ENCODE measurements at regions not wholly inside any gene's neighbourhood (a gene's known extent, or its start where the extent isn't known, plus 50 kb on each side); places are given as distances from the start of the nearest gene placed in this dataset.

DNA sequence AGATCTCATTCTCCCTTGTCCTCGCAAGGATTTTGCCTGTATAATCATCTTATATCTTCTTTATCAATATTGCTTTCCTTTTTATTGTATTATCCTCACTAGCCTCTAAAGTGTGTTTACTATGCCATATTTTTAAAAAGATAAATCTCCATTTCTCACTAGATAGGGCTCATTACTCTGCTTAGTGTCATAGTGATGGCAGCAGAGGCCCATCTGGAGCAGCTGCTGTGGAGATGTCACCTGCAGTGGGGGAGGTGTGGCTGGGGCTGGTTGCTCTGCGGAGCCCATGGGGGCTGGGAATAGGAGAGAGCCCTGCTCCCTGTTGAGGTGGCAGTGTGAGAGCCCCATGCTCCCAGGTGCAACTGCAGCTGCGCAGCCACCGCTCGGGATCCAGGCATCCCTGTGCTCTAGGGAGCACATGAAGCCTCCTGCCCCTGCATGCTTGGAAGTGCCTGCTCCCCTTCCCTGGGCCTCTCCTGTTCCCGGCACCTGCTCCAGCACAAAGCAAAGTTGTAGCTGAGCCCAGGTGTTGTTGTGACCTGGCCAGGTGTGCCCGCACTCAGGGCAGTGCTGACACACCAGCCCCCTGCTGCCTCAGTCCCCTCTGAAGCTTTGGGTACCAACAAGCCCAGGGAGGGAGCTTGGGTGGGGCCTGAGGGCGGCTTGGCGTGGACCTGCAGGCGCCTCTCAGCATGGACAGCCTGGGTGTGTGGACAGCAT, 144.6 kb upstream of the MRPS30 start:
- CTCF ChIA-PET, result no interaction called here
- Histone ChIP-seq H3K4me1 (ENCODE audit: control insufficient read depth in 2 of 2, insufficient read depth in 2 of 2, low read length in 2 of 2) (no peaks in the 10 kb centered on the region), H3K27me3 (ENCODE audit: control insufficient read depth in 2 of 2, insufficient read depth in 2 of 2, low read length in 2 of 2) (no peaks in the 10 kb centered on the region), H3K27ac (ENCODE audit: low read depth, low read length) (no peak overlapping the region), H3K9me3 (ENCODE audit: control insufficient read depth in 2 of 3, low read length in 3 of 3) (no peaks in the 10 kb centered on the region), H3K36me3 (ENCODE audit: control insufficient read depth in 2 of 3, insufficient read depth in 3 of 3, low read length in 3 of 3) (no peaks in the 10 kb centered on the region), H3K4me3 (ENCODE audit: low read length) (no peak overlapping the region)
- intact Hi-C loops (cut with micrococcal nuclease), result no loop called here
- H3K27ac Mint-ChIP-seq, result no peak overlapping the region
- POLR2A ChIA-PET, result interaction anchor here (0.6 kb wide), 1 partner anchor 34 kb away, joined by 3 read pairs; no protein-coding TSS in a partner anchor
- no peaks in the 10 kb centered on the region for H3K4me1 Mint-ChIP-seq
- ATAC-seq (no peak), DNase-seq (no peak)
- H3K36me3 Mint-ChIP-seq, result peaks cover 0 to 3% (median 0%) of the 10 kb centered on the region in 5 donors
- H3K4me3 Mint-ChIP-seq, result no peak overlapping the region
- peaks cover 4 to 30% (median 13%) of the 10 kb centered on the region in 11 donors for H3K9me3 Mint-ChIP-seq
- no peaks in the 10 kb centered on the region for H3K27me3 Mint-ChIP-seq

DNA sequence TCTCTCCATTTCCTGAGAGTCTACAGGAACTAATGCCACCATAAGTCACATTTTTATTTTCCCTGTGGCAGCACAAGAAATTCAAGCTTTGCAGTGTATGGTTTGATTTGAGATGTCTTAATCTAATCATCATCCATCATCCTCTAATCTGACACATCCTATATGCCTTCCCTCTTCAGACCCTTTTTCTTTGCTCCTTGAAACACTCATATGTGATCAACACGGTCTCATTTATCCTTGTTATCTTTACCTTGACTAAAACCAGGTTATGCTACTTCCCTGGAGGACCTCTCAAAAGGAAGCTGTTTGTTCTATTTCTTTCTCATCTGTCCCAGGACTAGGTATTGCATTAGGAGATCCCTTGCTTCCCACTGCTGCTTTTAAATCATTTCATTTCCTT, 146.9 kb upstream of the MRPS30 start:
- no peak overlapping the region for H3K27ac Mint-ChIP-seq

DNA sequence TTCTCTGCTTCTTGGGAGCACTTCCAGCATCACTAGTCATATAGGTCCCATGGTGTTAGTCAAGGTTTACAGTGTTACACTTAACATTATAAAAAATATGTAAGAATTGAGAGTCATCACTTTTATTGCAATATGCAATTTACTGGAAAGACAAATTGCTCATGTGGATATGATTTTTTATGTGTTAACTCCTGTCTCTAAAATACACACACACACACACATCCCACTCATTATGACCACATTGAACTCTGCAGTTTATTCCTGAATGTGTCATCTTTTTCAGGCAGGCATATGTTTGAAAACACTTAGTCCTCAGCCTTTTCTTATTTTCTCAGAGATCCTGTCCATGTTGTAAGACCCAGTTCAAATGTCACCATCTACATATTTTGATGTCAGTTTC, 148.5 kb upstream of the MRPS30 start:
- intact Hi-C loops (cut with micrococcal nuclease), result no loop called here
- H3K9me3 Mint-ChIP-seq, result peaks cover 9 to 38% (median 18%) of the 10 kb centered on the region in 11 donors
- H3K27me3 Mint-ChIP-seq, result no peaks in the 10 kb centered on the region
- ChIA-PET POLR2A (no interaction called here), CTCF (no interaction called here)
- no peak overlapping the region for H3K27ac Mint-ChIP-seq
- Histone ChIP-seq H3K4me3 (ENCODE audit: low read length) (no peak overlapping the region), H3K27me3 (ENCODE audit: control insufficient read depth in 2 of 2, insufficient read depth in 2 of 2, low read length in 2 of 2) (no peaks in the 10 kb centered on the region), H3K9me3 (ENCODE audit: control insufficient read depth in 2 of 3, low read length in 3 of 3) (no peaks in the 10 kb centered on the region), H3K4me1 (ENCODE audit: control insufficient read depth in 2 of 2, insufficient read depth in 2 of 2, low read length in 2 of 2) (no peaks in the 10 kb centered on the region), H3K36me3 (ENCODE audit: control insufficient read depth in 2 of 3, insufficient read depth in 3 of 3, low read length in 3 of 3) (no peaks in the 10 kb centered on the region), H3K27ac (ENCODE audit: low read depth, low read length) (no peak overlapping the region)
- no peak for ATAC-seq
- no peak for DNase-seq
- H3K36me3 Mint-ChIP-seq, result no peaks in the 10 kb centered on the region
- H3K4me3 Mint-ChIP-seq, result no peak overlapping the region
- no peaks in the 10 kb centered on the region for H3K4me1 Mint-ChIP-seq

More for the DNA sequence above, 146.9 kb upstream of the MRPS30 start:
- intact Hi-C loops (cut with micrococcal nuclease), result no loop called here
- no peaks in the 10 kb centered on the region for H3K4me1 Mint-ChIP-seq
- H3K36me3 Mint-ChIP-seq, result no peaks in the 10 kb centered on the region
- ATAC-seq (no peak), DNase-seq (no peak)
- Histone ChIP-seq H3K27me3 (ENCODE audit: control insufficient read depth in 2 of 2, insufficient read depth in 2 of 2, low read length in 2 of 2) (no peaks in the 10 kb centered on the region), H3K27ac (ENCODE audit: low read depth, low read length) (no peak overlapping the region), H3K4me3 (ENCODE audit: low read length) (no peak overlapping the region), H3K36me3 (ENCODE audit: control insufficient read depth in 2 of 3, insufficient read depth in 3 of 3, low read length in 3 of 3) (no peaks in the 10 kb centered on the region), H3K9me3 (ENCODE audit: control insufficient read depth in 2 of 3, low read length in 3 of 3) (no peaks in the 10 kb centered on the region), H3K4me1 (ENCODE audit: control insufficient read depth in 2 of 2, insufficient read depth in 2 of 2, low read length in 2 of 2) (no peaks in the 10 kb centered on the region)
- H3K27me3 Mint-ChIP-seq, result no peaks in the 10 kb centered on the region
- H3K9me3 Mint-ChIP-seq, result peaks cover 5 to 30% (median 11%) of the 10 kb centered on the region in 11 donors
- H3K4me3 Mint-ChIP-seq, result no peak overlapping the region
- POLR2A ChIA-PET, result no interaction called here
- CTCF ChIA-PET, result interaction anchor here (0.7 kb wide), 1 partner anchor 1563 kb away, joined by 3 read pairs; no protein-coding TSS in a partner anchor

DNA sequence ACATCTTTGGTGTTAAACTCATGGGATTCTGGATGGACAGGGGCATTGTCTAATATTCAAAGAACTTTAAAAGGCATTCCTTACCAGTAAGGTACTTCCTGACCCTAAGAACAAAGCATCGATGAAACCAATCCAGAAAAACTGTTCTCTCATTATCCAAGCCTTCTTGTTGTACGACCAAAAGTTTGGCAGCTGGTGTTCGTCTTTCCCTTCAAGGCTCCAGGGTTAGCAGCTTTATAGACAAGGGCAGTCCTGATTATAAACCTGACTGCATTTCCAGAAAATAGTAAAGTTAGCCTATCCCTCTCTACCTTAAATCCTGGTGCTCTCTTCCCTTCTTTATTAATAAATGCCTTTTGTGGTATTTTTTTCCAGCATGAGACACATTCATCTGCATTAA, 149.4 kb upstream of the MRPS30 start:
- intact Hi-C loops (cut with micrococcal nuclease), result no loop called here
- Histone ChIP-seq H3K27ac (ENCODE audit: low read depth, low read length) (no peak overlapping the region), H3K27me3 (ENCODE audit: control insufficient read depth in 2 of 2, insufficient read depth in 2 of 2, low read length in 2 of 2) (no peaks in the 10 kb centered on the region), H3K36me3 (ENCODE audit: control insufficient read depth in 2 of 3, insufficient read depth in 3 of 3, low read length in 3 of 3) (no peaks in the 10 kb centered on the region), H3K9me3 (ENCODE audit: control insufficient read depth in 2 of 3, low read length in 3 of 3) (no peaks in the 10 kb centered on the region), H3K4me3 (ENCODE audit: low read length) (no peak overlapping the region), H3K4me1 (ENCODE audit: control insufficient read depth in 2 of 2, insufficient read depth in 2 of 2, low read length in 2 of 2) (no peaks in the 10 kb centered on the region)
- CTCF ChIA-PET, result no interaction called here
- no peak overlapping the region for H3K4me3 Mint-ChIP-seq
- H3K36me3 Mint-ChIP-seq, result no peaks in the 10 kb centered on the region
- H3K4me1 Mint-ChIP-seq, result no peaks in the 10 kb centered on the region
- H3K27me3 Mint-ChIP-seq, result no peaks in the 10 kb centered on the region
- no peak for ATAC-seq
- H3K9me3 Mint-ChIP-seq, result peaks cover 10 to 43% (median 19%) of the 10 kb centered on the region in 11 donors
- DNase-seq, result no peak
- H3K27ac Mint-ChIP-seq, result no peak overlapping the region
- POLR2A ChIA-PET, result no interaction called here

DNA sequence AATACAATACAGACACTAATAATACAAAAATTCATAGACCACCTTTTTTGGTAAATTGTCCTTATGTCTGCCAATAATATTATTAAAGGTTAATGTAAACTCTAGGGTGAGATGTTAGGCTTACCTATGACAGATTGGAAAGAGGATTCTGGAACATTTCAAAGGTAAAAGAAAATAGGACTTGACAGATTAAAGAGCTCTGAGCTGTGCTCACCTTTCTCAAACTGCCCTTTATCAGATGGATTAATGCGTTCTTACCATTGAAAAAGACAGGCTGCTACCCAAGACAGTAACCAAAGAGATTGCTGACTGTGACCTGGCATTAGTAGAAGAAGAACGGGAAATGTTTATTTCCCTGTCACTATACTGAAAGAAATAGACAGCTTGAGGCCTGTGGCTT, 156.1 kb upstream of the MRPS30 start:
- H3K36me3 ChIP-seq (ENCODE audit: control insufficient read depth in 2 of 3, insufficient read depth in 3 of 3, low read length in 3 of 3), result no peaks in the 10 kb centered on the region
- intact Hi-C loops (cut with micrococcal nuclease), result no loop called here
- POLR2A ChIA-PET, result no interaction called here
- Mint-ChIP-seq H3K4me1 (no peaks in the 10 kb centered on the region), H3K4me3 (no peak overlapping the region), H3K36me3 (no peaks in the 10 kb centered on the region), H3K9me3 (peaks cover 6 to 30% (median 13%) of the 10 kb centered on the region in 11 donors), H3K27me3 (no peaks in the 10 kb centered on the region), H3K27ac (no peak overlapping the region)
- CTCF ChIA-PET, result no interaction called here
- H3K4me3 ChIP-seq (ENCODE audit: low read length), result no peak overlapping the region
- DNase-seq (no peak), ATAC-seq (no peak)
- no peaks in the 10 kb centered on the region for H3K9me3 ChIP-seq (ENCODE audit: control insufficient read depth in 2 of 3, low read length in 3 of 3)
- no peaks in the 10 kb centered on the region for H3K4me1 ChIP-seq (ENCODE audit: control insufficient read depth in 2 of 2, insufficient read depth in 2 of 2, low read length in 2 of 2)
- no peaks in the 10 kb centered on the region for H3K27me3 ChIP-seq (ENCODE audit: control insufficient read depth in 2 of 2, insufficient read depth in 2 of 2, low read length in 2 of 2)
- no peak overlapping the region for H3K27ac ChIP-seq (ENCODE audit: low read depth, low read length)

DNA sequence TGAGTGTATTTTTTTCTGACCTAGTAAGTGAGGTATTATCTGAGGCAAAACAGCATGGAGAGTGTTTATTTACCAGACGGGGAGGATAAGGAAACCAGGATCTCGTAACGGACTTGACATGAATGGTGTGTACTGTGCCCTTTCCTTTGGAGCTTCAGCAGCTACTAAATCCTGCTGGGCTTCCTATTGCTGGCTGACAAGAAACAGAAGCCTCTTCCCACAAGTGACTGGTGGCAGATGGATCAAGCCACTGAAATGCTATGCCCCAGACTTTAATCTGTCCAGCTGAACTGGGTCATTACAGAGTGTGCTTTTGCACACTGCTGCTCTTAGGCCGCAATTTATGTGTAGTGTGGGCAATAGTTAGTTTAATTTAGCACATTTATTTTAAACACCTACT, 162.7 kb upstream of the MRPS30 start:
- Histone ChIP-seq H3K4me1 (ENCODE audit: control insufficient read depth in 2 of 2, insufficient read depth in 2 of 2, low read length in 2 of 2) (no peaks in the 10 kb centered on the region), H3K27ac (ENCODE audit: low read depth, low read length) (no peak overlapping the region), H3K4me3 (ENCODE audit: low read length) (no peak overlapping the region), H3K27me3 (ENCODE audit: control insufficient read depth in 2 of 2, insufficient read depth in 2 of 2, low read length in 2 of 2) (no peaks in the 10 kb centered on the region), H3K9me3 (ENCODE audit: control insufficient read depth in 2 of 3, low read length in 3 of 3) (no peaks in the 10 kb centered on the region), H3K36me3 (ENCODE audit: control insufficient read depth in 2 of 3, insufficient read depth in 3 of 3, low read length in 3 of 3) (no peaks in the 10 kb centered on the region)
- ChIA-PET CTCF (interaction anchor here (0.7 kb wide), 1 partner anchor 802 kb away, joined by 4 read pairs; no protein-coding TSS in a partner anchor), POLR2A (no interaction called here)
- Mint-ChIP-seq H3K4me3 (no peak overlapping the region), H3K9me3 (peaks cover 0 to 6% (median 0%) of the 10 kb centered on the region in 11 donors), H3K36me3 (no peaks in the 10 kb centered on the region), H3K27me3 (no peaks in the 10 kb centered on the region), H3K27ac (no peak overlapping the region), H3K4me1 (peaks cover 0 to 1% (median 0%) of the 10 kb centered on the region in 7 donors)
- no peak for DNase-seq
- ATAC-seq, result no peak
- intact Hi-C loops (cut with micrococcal nuclease), result no loop called here

DNA sequence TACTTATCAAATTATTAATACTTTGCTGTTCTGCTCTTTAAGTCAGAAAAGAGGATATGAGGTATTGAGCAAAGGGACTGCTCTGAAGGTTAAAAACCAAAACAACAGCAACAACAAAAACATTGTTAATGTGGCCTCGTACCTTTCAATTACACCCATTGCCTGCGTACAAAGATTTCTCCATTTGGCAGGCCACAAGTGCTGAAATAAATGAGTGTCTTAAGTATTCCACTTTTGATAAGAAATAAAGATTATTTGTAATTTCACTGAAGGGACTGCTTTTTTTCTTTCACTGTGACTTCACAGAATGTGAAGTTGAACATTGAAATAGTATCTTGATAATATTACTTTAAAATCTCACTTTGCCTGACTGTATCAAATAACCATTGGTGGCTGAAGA, 163.2 kb upstream of the MRPS30 start:
- no peak overlapping the region for H3K27ac ChIP-seq (ENCODE audit: low read depth, low read length)
- ChIA-PET POLR2A (no interaction called here), CTCF (interaction anchor here (0.7 kb wide), 1 partner anchor 802 kb away, joined by 4 read pairs; no protein-coding TSS in a partner anchor)
- intact Hi-C loops (cut with micrococcal nuclease), result no loop called here
- H3K27ac Mint-ChIP-seq, result no peak overlapping the region
- ATAC-seq (no peak), DNase-seq (no peak)
- no peak overlapping the region for H3K4me3 ChIP-seq (ENCODE audit: low read length)
- H3K9me3 ChIP-seq (ENCODE audit: control insufficient read depth in 2 of 3, low read length in 3 of 3), result no peaks in the 10 kb centered on the region
- H3K27me3 Mint-ChIP-seq, result no peaks in the 10 kb centered on the region
- no peaks in the 10 kb centered on the region for H3K4me1 ChIP-seq (ENCODE audit: control insufficient read depth in 2 of 2, insufficient read depth in 2 of 2, low read length in 2 of 2)
- peaks cover 0 to 1% (median 0%) of the 10 kb centered on the region in 7 donors for H3K4me1 Mint-ChIP-seq
- H3K27me3 ChIP-seq (ENCODE audit: control insufficient read depth in 2 of 2, insufficient read depth in 2 of 2, low read length in 2 of 2), result no peaks in the 10 kb centered on the region
- H3K36me3 Mint-ChIP-seq, result no peaks in the 10 kb centered on the region
- peaks cover 0 to 6% (median 1%) of the 10 kb centered on the region in 11 donors for H3K9me3 Mint-ChIP-seq
- no peaks in the 10 kb centered on the region for H3K36me3 ChIP-seq (ENCODE audit: control insufficient read depth in 2 of 3, insufficient read depth in 3 of 3, low read length in 3 of 3)
- no peak overlapping the region for H3K4me3 Mint-ChIP-seq

Data from naive thymus-derived CD4-positive, alpha-beta T cell (primary cell).